AG09319 (cell line): ENCODE measurements at regions not wholly inside any gene's neighbourhood (a gene's known extent, or its start where the extent isn't known, plus 50 kb on each side); places are given as distances from the start of the nearest gene placed in this dataset.

Experiments
- DNase-seq: peaks from one replicate; pipeline ENCODE4 v3.0.0-alpha.2; 2010; ENCODE audit warnings: low read depth; ENCODE audit errors: extremely low read depth
- CTCF ChIP-seq: IDR thresholded peaks from 2 replicates; pipeline ENCODE4 v1.5.1; 2011; ENCODE audit warnings: low read depth, mild to moderate bottlenecking, inconsistent platforms, low read length, moderate library complexity

- no peak for DNase-seq
- no peak for TF ChIP-seq CTCF
Observed at GRCh38 chr14:57038689-57039088, 228.4 kb upstream of the OTX2 start.

DNA sequence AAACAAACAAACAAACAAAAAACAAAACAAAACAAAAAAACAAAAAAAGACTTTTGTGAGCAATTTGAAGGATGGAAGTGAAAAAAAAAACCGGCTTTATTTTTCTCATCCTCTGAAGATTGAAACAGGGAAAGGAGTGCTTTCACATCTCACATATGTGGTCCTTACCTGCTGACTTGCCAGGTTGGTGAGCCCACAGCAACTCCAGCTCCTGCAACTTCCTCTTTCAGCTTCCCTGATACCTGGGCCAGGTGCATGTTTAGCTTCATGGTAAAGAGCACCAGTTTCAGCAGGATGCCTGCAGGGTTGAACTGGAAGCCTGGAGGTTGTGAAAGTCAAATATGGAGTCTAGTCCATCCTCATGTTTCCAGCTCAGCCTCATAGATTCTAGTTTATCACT lies 221.2 kb upstream of the OTX2 start:
- TF ChIP-seq CTCF, result no peak
- DNase-seq, result no peak

GRCh38 chr14:57029620-57030253 lies 219.5 kb upstream of the OTX2 start:
- no peak for DNase-seq
- no peak for TF ChIP-seq CTCF

DNA sequence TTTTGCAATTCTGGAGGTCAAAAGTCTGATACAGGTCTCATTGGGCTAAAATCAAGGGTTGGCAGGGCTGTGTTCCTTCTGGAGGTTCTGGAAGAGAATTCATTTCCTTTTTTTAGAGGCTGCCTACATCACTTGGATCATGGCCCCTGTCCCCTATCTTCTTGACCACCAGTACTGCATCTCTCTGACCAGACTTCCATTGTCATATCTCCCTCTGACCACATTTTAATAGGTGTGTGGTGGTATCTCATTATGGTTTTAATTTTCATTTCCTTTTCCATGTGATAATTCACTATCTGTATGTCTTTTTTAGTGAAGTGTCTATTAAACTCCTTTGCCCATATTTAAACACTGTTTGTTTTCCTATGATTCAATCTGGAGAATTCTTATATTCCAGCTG lies 215.2 kb upstream of the OTX2 start:
- DNase-seq, result no peak
- TF ChIP-seq CTCF, result no peak

GRCh38 chr14:57022608-57023007 lies 212.3 kb upstream of the OTX2 start:
- TF ChIP-seq CTCF, result no peak
- no peak for DNase-seq

DNA sequence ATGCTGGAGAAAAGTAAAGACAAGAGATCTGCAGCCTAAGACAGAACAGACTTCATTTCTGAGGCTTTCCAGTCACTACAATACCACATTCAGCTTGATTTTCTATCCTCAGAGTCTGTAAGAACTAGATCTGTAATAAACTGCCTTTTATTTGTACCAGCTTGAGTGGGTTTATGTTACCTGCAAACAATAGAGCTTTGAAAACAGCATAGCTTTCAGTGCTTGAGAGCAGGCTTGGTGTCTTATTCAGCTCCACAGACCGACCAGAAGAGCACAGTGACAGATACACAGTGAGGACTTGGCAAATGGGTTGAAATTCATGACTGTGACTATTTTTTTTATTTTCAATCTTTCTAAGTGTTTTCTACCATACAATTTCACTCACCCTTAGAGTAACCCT lies 207.8 kb upstream of the OTX2 start:
- no peak for TF ChIP-seq CTCF
- DNase-seq, result no peak

GRCh38 chr14:57013987-57014386 lies 203.7 kb upstream of the OTX2 start:
- DNase-seq, result no peak

More at GRCh38 chr14:57013987-57014386, 203.7 kb upstream of the OTX2 start:
- TF ChIP-seq CTCF, result no peak
